GM08714 (cell line): ENCODE measurements at regions not wholly inside any gene's neighbourhood (a gene's known extent, or its start where the extent isn't known, plus 50 kb on each side); places are given as distances from the start of the nearest gene placed in this dataset.

Source experiments
- H3K4me3 ChIP-seq: fragments of 200-500 bp; sonication (Bioruptor generic); 2 replicates; pipeline ENCODE4 v1.5.1; 2014; ENCODE audit warnings: mild to moderate bottlenecking, low read length, inconsistent platforms
- ZNF274 ChIP-seq: IDR thresholded peaks from 2 replicates; pipeline ENCODE4 v1.6.1; 2012; ENCODE audit warnings: mild to moderate bottlenecking, low read depth, low read length

- H3K4me3 ChIP-seq: no peak overlapping the region
- no peak for TF ChIP-seq ZNF274
These were observed 724.2 kb downstream of the BRD1 start for GRCh38 chr22:49103314-49104059.

GRCh38 chr22:49102367-49102766 is 725.3 kb downstream of the BRD1 start:
- TF ChIP-seq ZNF274: no peak
- H3K4me3 ChIP-seq: no peak overlapping the region

- H3K4me3 ChIP-seq: no peak overlapping the region
- no peak for TF ChIP-seq ZNF274
These were observed 725.8 kb downstream of the BRD1 start for GRCh38 chr22:49101873-49102272.

- no peak overlapping the region for H3K4me3 ChIP-seq
- TF ChIP-seq ZNF274: no peak
These were observed 726.4 kb downstream of the BRD1 start for GRCh38 chr22:49101225-49101624.

- no peak overlapping the region for H3K4me3 ChIP-seq
- no peak for TF ChIP-seq ZNF274
These were observed 726.9 kb downstream of the BRD1 start for GRCh38 chr22:49100773-49101172.

- TF ChIP-seq ZNF274: no peak
- no peak overlapping the region for H3K4me3 ChIP-seq
These were observed 727.4 kb downstream of the BRD1 start for GRCh38 chr22:49100316-49100715.

- no peak overlapping the region for H3K4me3 ChIP-seq
These were observed 728.1 kb downstream of the BRD1 start for GRCh38 chr22:49099496-49100124.

GRCh38 chr22:49099089-49099488 is 728.6 kb downstream of the BRD1 start:
- TF ChIP-seq ZNF274: no peak
- H3K4me3 ChIP-seq: no peak overlapping the region

More at GRCh38 chr22:49099496-49100124, 728.1 kb downstream of the BRD1 start:
- no peak for TF ChIP-seq ZNF274

- TF ChIP-seq ZNF274: no peak
- H3K4me3 ChIP-seq: no peak overlapping the region
These were observed 729.7 kb downstream of the BRD1 start for GRCh38 chr22:49097966-49098365.

GRCh38 chr22:49097171-49097925 is 730.3 kb downstream of the BRD1 start:
- no peak for TF ChIP-seq ZNF274

GRCh38 chr22:49096476-49096875 is 731.2 kb downstream of the BRD1 start:
- no peak overlapping the region for H3K4me3 ChIP-seq
- no peak for TF ChIP-seq ZNF274

More at GRCh38 chr22:49097171-49097925, 730.3 kb downstream of the BRD1 start:
- no peak overlapping the region for H3K4me3 ChIP-seq

- no peak for TF ChIP-seq ZNF274
These were observed 732.3 kb downstream of the BRD1 start for GRCh38 chr22:49095366-49095765.

GRCh38 chr22:49094858-49095257 is 732.8 kb downstream of the BRD1 start:
- no peak for TF ChIP-seq ZNF274

More at GRCh38 chr22:49095366-49095765, 732.3 kb downstream of the BRD1 start:
- no peak overlapping the region for H3K4me3 ChIP-seq

GRCh38 chr22:49094151-49094550 is 733.5 kb downstream of the BRD1 start:
- H3K4me3 ChIP-seq: no peak overlapping the region
- no peak for TF ChIP-seq ZNF274

More at GRCh38 chr22:49094858-49095257, 732.8 kb downstream of the BRD1 start:
- no peak overlapping the region for H3K4me3 ChIP-seq

- no peak for TF ChIP-seq ZNF274
- no peak overlapping the region for H3K4me3 ChIP-seq
These were observed 734.3 kb downstream of the BRD1 start for GRCh38 chr22:49093192-49093880.
